ENCODE measurements at regions not wholly inside any gene's neighbourhood (a gene's known extent, or its start where the extent isn't known, plus 50 kb on each side); places are given as distances from the start of the nearest gene placed in this dataset.

- H4K20me1 ChIP-seq (ENCODE audit: low read length) = no peaks in the 10 kb centered on the region
- no peak for TF ChIP-seq EZH2 (IDR thresholded peaks at IDR 0.05; ENCODE audit: low read length, unreplicated experiment)
- no peak for TF ChIP-seq CTCF (conservative IDR thresholded peaks at IDR 0.05; ENCODE audit: low read depth, low read length)
- no peak for TF ChIP-seq EZH2phosphoT487 (IDR thresholded peaks at IDR 0.05; ENCODE audit: borderline replicate concordance, low read length)
- ChIA-PET CTCF (interaction anchor here (0.7 kb wide), 1 partner anchor 135 kb away, joined by 6 read pairs; no protein-coding TSS in a partner anchor), POLR2A (ENCODE audit: unreplicated experiment) (no interaction called here)
- no peaks in the 10 kb centered on the region for H3K36me3 ChIP-seq (ENCODE audit: low read depth, low read length)
- no peaks in the 10 kb centered on the region for H3K4me1 ChIP-seq (ENCODE audit: insufficient read depth, low read length)
- no peak overlapping the region for H3K4me3 ChIP-seq (ENCODE audit: low read length)
- H3K9ac ChIP-seq (ENCODE audit: low read length) = no peak overlapping the region
- BruUV-seq (replicated peaks) = no TSS peak
- H3K79me2 ChIP-seq (ENCODE audit: low read length) = no peaks in the 10 kb centered on the region
- ATAC-seq = no peak
- H3K4me2 ChIP-seq (ENCODE audit: low read length) = no peak overlapping the region
- H3K27ac ChIP-seq (ENCODE audit: low read length) = no peak overlapping the region
- no peaks in the 10 kb centered on the region for H3K9me2 ChIP-seq (replicated peaks; ENCODE audit: low read length)
- no peaks in the 10 kb centered on the region for H3F3A ChIP-seq (ENCODE audit: low read length, unreplicated experiment)
- no peak for DNase-seq
- no peaks in the 10 kb centered on the region for H3K27me3 ChIP-seq (ENCODE audit: low read length)
- H3K9me3 ChIP-seq (ENCODE audit: low read length) = no peaks in the 10 kb centered on the region
- H2AFZ ChIP-seq (ENCODE audit: low read length) = no peak overlapping the region
- intact Hi-C loops (cut with micrococcal nuclease) = no loop called here
Observed at GRCh38 chr6:22497276-22497675, 72.1 kb upstream of the HDGFL1 start.

- H3K4me1 ChIP-seq (ENCODE audit: insufficient read depth, low read length) = no peaks in the 10 kb centered on the region
- no peaks in the 10 kb centered on the region for H3K36me3 ChIP-seq (ENCODE audit: low read depth, low read length)
- POLR2A ChIA-PET (ENCODE audit: unreplicated experiment) = no interaction called here
- no peak for DNase-seq
- H3K9me2 ChIP-seq (replicated peaks; ENCODE audit: low read length) = no peaks in the 10 kb centered on the region
- intact Hi-C loops (cut with micrococcal nuclease) = no loop called here
- CTCF ChIA-PET = no interaction called here
- ATAC-seq = no peak
- no peaks in the 10 kb centered on the region for H3K27me3 ChIP-seq (ENCODE audit: low read length)
- no peak overlapping the region for H3K4me2 ChIP-seq (ENCODE audit: low read length)
- no peak overlapping the region for H2AFZ ChIP-seq (ENCODE audit: low read length)
- no peaks in the 10 kb centered on the region for H3K9me3 ChIP-seq (ENCODE audit: low read length)
- no peak overlapping the region for H3K4me3 ChIP-seq (ENCODE audit: low read length)
- H3K79me2 ChIP-seq (ENCODE audit: low read length) = no peaks in the 10 kb centered on the region
- TF ChIP-seq CTCF (conservative IDR thresholded peaks at IDR 0.05; ENCODE audit: low read depth, low read length) (no peak), EZH2 (IDR thresholded peaks at IDR 0.05; ENCODE audit: low read length, unreplicated experiment) (no peak), EZH2phosphoT487 (IDR thresholded peaks at IDR 0.05; ENCODE audit: borderline replicate concordance, low read length) (no peak)
- no peaks in the 10 kb centered on the region for H4K20me1 ChIP-seq (ENCODE audit: low read length)
- H3F3A ChIP-seq (ENCODE audit: low read length, unreplicated experiment) = no peaks in the 10 kb centered on the region
- BruUV-seq (replicated peaks) = no TSS peak
- H3K9ac ChIP-seq (ENCODE audit: low read length) = no peak overlapping the region
- no peak overlapping the region for H3K27ac ChIP-seq (ENCODE audit: low read length)
Observed at GRCh38 chr6:22499815-22500214, 69.6 kb upstream of the HDGFL1 start.

GRCh38 chr6:22506496-22506895 lies 62.9 kb upstream of the HDGFL1 start:
- no peak overlapping the region for H3K27ac ChIP-seq (ENCODE audit: low read length)
- H3K4me3 ChIP-seq (ENCODE audit: low read length) = no peak overlapping the region
- no peaks in the 10 kb centered on the region for H3F3A ChIP-seq (ENCODE audit: low read length, unreplicated experiment)
- ChIA-PET POLR2A (ENCODE audit: unreplicated experiment) (no interaction called here), CTCF (no interaction called here)
- no peak overlapping the region for H2AFZ ChIP-seq (ENCODE audit: low read length)
- no peaks in the 10 kb centered on the region for H3K36me3 ChIP-seq (ENCODE audit: low read depth, low read length)
- no peaks in the 10 kb centered on the region for H3K27me3 ChIP-seq (ENCODE audit: low read length)
- no peak for DNase-seq
- ATAC-seq = no peak
- intact Hi-C loops (cut with micrococcal nuclease) = no loop called here
- H3K4me2 ChIP-seq (ENCODE audit: low read length) = no peak overlapping the region
- TF ChIP-seq EZH2phosphoT487 (IDR thresholded peaks at IDR 0.05; ENCODE audit: borderline replicate concordance, low read length) (no peak), EZH2 (IDR thresholded peaks at IDR 0.05; ENCODE audit: low read length, unreplicated experiment) (no peak), CTCF (conservative IDR thresholded peaks at IDR 0.05; ENCODE audit: low read depth, low read length) (no peak)
- H4K20me1 ChIP-seq (ENCODE audit: low read length) = no peaks in the 10 kb centered on the region
- H3K9ac ChIP-seq (ENCODE audit: low read length) = no peak overlapping the region
- H3K9me3 ChIP-seq (ENCODE audit: low read length) = no peaks in the 10 kb centered on the region
- H3K4me1 ChIP-seq (ENCODE audit: insufficient read depth, low read length) = no peaks in the 10 kb centered on the region
- no peaks in the 10 kb centered on the region for H3K79me2 ChIP-seq (ENCODE audit: low read length)
- BruUV-seq (replicated peaks) = no TSS peak
- no peaks in the 10 kb centered on the region for H3K9me2 ChIP-seq (replicated peaks; ENCODE audit: low read length)

Data from PC-3 (cell line).